Thyroid gland (tissue), 4 donors: ENCODE measurements at regions not wholly inside any gene's neighbourhood (a gene's known extent, or its start where the extent isn't known, plus 50 kb on each side); places are given as distances from the start of the nearest gene placed in this dataset.

Experiments used
- CTCF ChIP-seq, 6 experiments: fragments of 200-600 bp in 3 of 6; fragments of 450-650 bp in 3 of 6; sonication (generic) in 3 of 6; IDR thresholded peaks; one replicate each; pipeline ENCODE4 v1.5.1; 2016 to 2019; ENCODE audit warnings: antibody characterized with exemption in 6 of 6, mild to moderate bottlenecking in 2 of 6, inconsistent platforms in 1 of 6, moderate library complexity in 1 of 6
- POLR2A ChIP-seq, 2 donors: fragments of 450-650 bp; IDR thresholded peaks; one replicate each; pipeline ENCODE4 v1.6.1; 2017; ENCODE audit warnings: antibody characterized with exemption in 2 of 2, mild to moderate bottlenecking in 2 of 2, moderate library complexity in 1 of 2

- no peak for TF ChIP-seq CTCF (IDR thresholded peaks at IDR 0.05)
- no peak for TF ChIP-seq POLR2A (IDR thresholded peaks at IDR 0.05)
These were observed 114.3 kb downstream of the SNAPC1 start for GRCh38 chr14:61876362-61877034.
